ENCODE measurements at regions not wholly inside any gene's neighbourhood (a gene's known extent, or its start where the extent isn't known, plus 50 kb on each side); places are given as distances from the start of the nearest gene placed in this dataset.

DNA sequence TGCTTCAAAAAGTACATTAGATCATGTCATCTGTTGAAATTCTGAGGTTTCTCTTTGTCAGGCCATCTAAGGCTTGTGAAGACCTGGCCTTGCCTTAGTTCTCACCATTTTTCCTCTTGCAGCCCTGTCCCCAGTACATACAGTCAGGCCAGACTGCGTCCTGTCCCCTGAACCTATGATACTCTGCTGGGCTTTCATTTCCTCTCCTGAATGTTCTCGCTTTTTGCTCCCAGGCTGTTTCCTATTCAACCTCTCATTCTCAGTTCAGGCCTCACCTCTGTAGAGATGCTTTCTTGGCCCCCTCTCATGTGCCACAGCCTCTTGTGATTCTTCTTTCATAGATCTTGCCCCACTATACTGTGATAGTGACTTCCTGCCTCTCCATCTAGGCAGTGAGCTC lies 648.8 kb upstream of the KCNMB2 start:
- Histone ChIP-seq H2AFZ (ENCODE audit: insufficient read depth, low read depth, low read length, poor library complexity, severe bottlenecking) (no peak overlapping the region), H3K9ac (ENCODE audit: low read length) (no peak overlapping the region), H3K27me3 (replicated peaks in 1 of 4; ENCODE audit: control extremely low read depth in 1 of 4, control insufficient read depth in 3 of 4, insufficient read depth in 4 of 4, low read length in 3 of 4) (no peaks in the 10 kb centered on the region), H3K9me3 (ENCODE audit: control extremely low read depth in 1 of 3, control insufficient read depth in 2 of 3, insufficient read depth in 1 of 3, low read length in 2 of 3) (no peaks in the 10 kb centered on the region), H4K20me1 (ENCODE audit: control insufficient read depth, insufficient read depth, low read length, poor library complexity, severe bottlenecking) (no peaks in the 10 kb centered on the region), H3K27ac (ENCODE audit: low read length in 2 of 2) (no peak overlapping the region), H3K36me3 (replicated peaks in 1 of 2; ENCODE audit: control extremely low read depth in 1 of 2, control insufficient read depth in 1 of 2, extremely low read depth in 1 of 2, insufficient read depth in 2 of 2, low read length in 1 of 2) (no peaks in the 10 kb centered on the region), H3K79me2 (ENCODE audit: control insufficient read depth, insufficient read depth, low read length) (no peaks in the 10 kb centered on the region), H3K4me3 (ENCODE audit: control extremely low read depth in 1 of 5, extremely low read depth in 1 of 5, insufficient read depth in 1 of 5, low read depth in 2 of 5, low read length in 4 of 5) (no peak overlapping the region), H3K4me1 (ENCODE audit: control insufficient read depth in 2 of 2, insufficient read depth in 2 of 2, low read length in 2 of 2) (peaks cover 4% of the 10 kb centered on the region in 2 donors), H3K4me2 (replicated peaks; ENCODE audit: low read depth, low read length, poor library complexity, severe bottlenecking) (no peak overlapping the region)
- Mint-ChIP-seq H3K9me3 (ENCODE audit: insufficient read depth) (no peaks in the 10 kb centered on the region), H3K27ac (no peak overlapping the region), H3K4me1 (peaks cover 12% of the 10 kb centered on the region), H3K4me3 (no peak overlapping the region), H3K27me3 (no peaks in the 10 kb centered on the region)
- CTCF ChIA-PET: no interaction called here
- POLR2A ChIA-PET: no interaction called here
- no peak for DNase-seq
- TF ChIP-seq CTCF (IDR thresholded peaks at IDR 0.05) (no peak), EZH2 (IDR thresholded peaks at IDR 0.05; ENCODE audit: borderline replicate concordance, insufficient read depth, low read depth, low read length, poor library complexity, severe bottlenecking) (no peak)
- intact Hi-C loops (cut with micrococcal nuclease): no loop called here
- ATAC-seq (ENCODE audit: low read depth): no peak
- WGBS (ENCODE audit: insufficient coverage): 68% methylated on average over 2 of the region's 2 CpGs

DNA sequence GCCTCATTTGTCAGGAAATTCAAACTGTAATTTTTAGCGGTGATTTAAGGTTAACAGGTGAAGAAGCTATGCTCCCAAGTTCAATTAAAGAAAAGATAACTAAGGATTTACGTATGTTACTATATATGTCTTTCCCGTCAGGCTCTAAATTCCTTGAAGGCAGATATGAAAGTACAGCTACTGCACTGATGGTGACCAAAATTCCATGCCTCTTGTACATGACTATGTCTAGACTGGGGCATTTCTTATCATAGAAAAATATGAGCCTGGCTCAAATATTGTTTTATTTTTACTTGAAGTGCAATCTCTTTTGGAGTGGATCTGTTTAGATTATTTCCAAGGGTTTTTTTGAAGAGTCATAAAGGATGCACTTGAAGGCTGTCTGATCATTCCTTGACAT lies 647.1 kb upstream of the KCNMB2 start:
- Histone ChIP-seq H2AFZ (ENCODE audit: insufficient read depth, low read depth, low read length, poor library complexity, severe bottlenecking) (no peak overlapping the region), H4K20me1 (ENCODE audit: control insufficient read depth, insufficient read depth, low read length, poor library complexity, severe bottlenecking) (no peaks in the 10 kb centered on the region), H3K36me3 (replicated peaks in 1 of 2; ENCODE audit: control extremely low read depth in 1 of 2, control insufficient read depth in 1 of 2, extremely low read depth in 1 of 2, insufficient read depth in 2 of 2, low read length in 1 of 2) (no peaks in the 10 kb centered on the region), H3K27me3 (replicated peaks in 1 of 4; ENCODE audit: control extremely low read depth in 1 of 4, control insufficient read depth in 3 of 4, insufficient read depth in 4 of 4, low read length in 3 of 4) (no peaks in the 10 kb centered on the region), H3K4me3 (ENCODE audit: control extremely low read depth in 1 of 5, extremely low read depth in 1 of 5, insufficient read depth in 1 of 5, low read depth in 2 of 5, low read length in 4 of 5) (no peak overlapping the region), H3K4me2 (replicated peaks; ENCODE audit: low read depth, low read length, poor library complexity, severe bottlenecking) (no peak overlapping the region), H3K4me1 (ENCODE audit: control insufficient read depth in 2 of 2, insufficient read depth in 2 of 2, low read length in 2 of 2) (peaks cover 2% of the 10 kb centered on the region in 2 donors), H3K79me2 (ENCODE audit: control insufficient read depth, insufficient read depth, low read length) (no peaks in the 10 kb centered on the region), H3K9ac (ENCODE audit: low read length) (no peak overlapping the region), H3K9me3 (ENCODE audit: control extremely low read depth in 1 of 3, control insufficient read depth in 2 of 3, insufficient read depth in 1 of 3, low read length in 2 of 3) (no peaks in the 10 kb centered on the region), H3K27ac (ENCODE audit: low read length in 2 of 2) (no peak overlapping the region)
- DNase-seq: no peak
- no peak overlapping the region for H3K27ac Mint-ChIP-seq
- no peaks in the 10 kb centered on the region for H3K9me3 Mint-ChIP-seq (ENCODE audit: insufficient read depth)
- no peaks in the 10 kb centered on the region for H3K27me3 Mint-ChIP-seq
- TF ChIP-seq EZH2 (IDR thresholded peaks at IDR 0.05; ENCODE audit: borderline replicate concordance, insufficient read depth, low read depth, low read length, poor library complexity, severe bottlenecking): no peak
- no peak for TF ChIP-seq CTCF (IDR thresholded peaks at IDR 0.05)
- no peak for ATAC-seq (ENCODE audit: low read depth)
- intact Hi-C loops (cut with micrococcal nuclease): no loop called here
- POLR2A ChIA-PET: no interaction called here
- 100% methylated on average over 1 of the region's 3 CpGs for whole genome bisulfite sequencing (ENCODE audit: insufficient coverage)
- CTCF ChIA-PET: no interaction called here
- H3K4me1 Mint-ChIP-seq: peaks cover 2% of the 10 kb centered on the region
- H3K4me3 Mint-ChIP-seq: no peak overlapping the region
